ENCODE measurements at regions not wholly inside any gene's neighbourhood (a gene's known extent, or its start where the extent isn't known, plus 50 kb on each side); places are given as distances from the start of the nearest gene placed in this dataset.
A peak's percentile ranks its signal among the peaks of the same experiment; 100 is the strongest.

- DNase-seq (ENCODE audit: extremely low spot score in 2 of 2) = no peak
- Histone ChIP-seq H3K4me3 (no peak overlapping the region), H3K4me1 (peaks cover 6% of the 10 kb centered on the region), H3K9me3 (no peaks in the 10 kb centered on the region), H3K36me3 (no peaks in the 10 kb centered on the region), H3K27ac (no peak overlapping the region), H3K27me3 (no peaks in the 10 kb centered on the region)
- intact Hi-C loops (cut with DNase I) = no loop called here
- no peak for TF ChIP-seq POLR2AphosphoS5 (IDR thresholded peaks at IDR 0.05; ENCODE audit: insufficient read depth in 1 of 2, low read depth in 1 of 2)
- no peak for TF ChIP-seq POLR2A (IDR thresholded peaks at IDR 0.05)
- TF ChIP-seq, protein P1, sequence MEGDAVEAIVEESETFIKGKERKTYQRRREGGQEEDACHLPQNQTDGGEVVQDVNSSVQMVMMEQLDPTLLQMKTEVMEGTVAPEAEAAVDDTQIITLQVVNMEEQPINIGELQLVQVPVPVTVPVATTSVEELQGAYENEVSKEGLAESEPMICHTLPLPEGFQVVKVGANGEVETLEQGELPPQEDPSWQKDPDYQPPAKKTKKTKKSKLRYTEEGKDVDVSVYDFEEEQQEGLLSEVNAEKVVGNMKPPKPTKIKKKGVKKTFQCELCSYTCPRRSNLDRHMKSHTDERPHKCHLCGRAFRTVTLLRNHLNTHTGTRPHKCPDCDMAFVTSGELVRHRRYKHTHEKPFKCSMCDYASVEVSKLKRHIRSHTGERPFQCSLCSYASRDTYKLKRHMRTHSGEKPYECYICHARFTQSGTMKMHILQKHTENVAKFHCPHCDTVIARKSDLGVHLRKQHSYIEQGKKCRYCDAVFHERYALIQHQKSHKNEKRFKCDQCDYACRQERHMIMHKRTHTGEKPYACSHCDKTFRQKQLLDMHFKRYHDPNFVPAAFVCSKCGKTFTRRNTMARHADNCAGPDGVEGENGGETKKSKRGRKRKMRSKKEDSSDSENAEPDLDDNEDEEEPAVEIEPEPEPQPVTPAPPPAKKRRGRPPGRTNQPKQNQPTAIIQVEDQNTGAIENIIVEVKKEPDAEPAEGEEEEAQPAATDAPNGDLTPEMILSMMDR (IDR thresholded peaks at IDR 0.05) = no peak
Observed at GRCh38 chr21:28442624-28443023, 550.1 kb downstream of the LTN1 start.

GRCh38 chr21:28442085-28442484 lies 550.6 kb downstream of the LTN1 start:
- Histone ChIP-seq H3K9me3 (no peaks in the 10 kb centered on the region), H3K27me3 (no peaks in the 10 kb centered on the region), H3K27ac (no peak overlapping the region), H3K36me3 (no peaks in the 10 kb centered on the region), H3K4me3 (no peak overlapping the region), H3K4me1 (peaks cover 6% of the 10 kb centered on the region)
- DNase-seq (ENCODE audit: extremely low spot score in 2 of 2) = no peak
- TF ChIP-seq POLR2A (IDR thresholded peaks at IDR 0.05) = no peak
- TF ChIP-seq, protein P1 (IDR thresholded peaks at IDR 0.05) = no peak
- TF ChIP-seq POLR2AphosphoS5 (IDR thresholded peaks at IDR 0.05; ENCODE audit: insufficient read depth in 1 of 2, low read depth in 1 of 2) = no peak
- intact Hi-C loops (cut with DNase I) = no loop called here

- H3K36me3 ChIP-seq = no peaks in the 10 kb centered on the region
- H3K4me1 ChIP-seq = no peaks in the 10 kb centered on the region
- H3K27ac ChIP-seq = peak overlapping the region; percentile 53
- intact Hi-C loops (cut with DNase I) = loop anchor here (5.0 kb wide), 1 partner anchor 1472 kb away; the partner anchor contains the start of gene ADAMTS5
- H3K9me3 ChIP-seq = no peaks in the 10 kb centered on the region
- no peaks in the 10 kb centered on the region for H3K27me3 ChIP-seq
- no peak overlapping the region for H3K4me3 ChIP-seq
- DNase-seq (ENCODE audit: extremely low spot score in 2 of 2) = no peak
- TF ChIP-seq POLR2A (IDR thresholded peaks at IDR 0.05) = no peak
- peak in 1 of 2 donors; percentile 21 for TF ChIP-seq POLR2AphosphoS5 (IDR thresholded peaks at IDR 0.05; ENCODE audit: insufficient read depth in 1 of 2, low read depth in 1 of 2)
- TF ChIP-seq, protein P1 (IDR thresholded peaks at IDR 0.05) = no peak
Observed at GRCh38 chr21:28439788-28440187, 552.9 kb downstream of the LTN1 start.

DNA sequence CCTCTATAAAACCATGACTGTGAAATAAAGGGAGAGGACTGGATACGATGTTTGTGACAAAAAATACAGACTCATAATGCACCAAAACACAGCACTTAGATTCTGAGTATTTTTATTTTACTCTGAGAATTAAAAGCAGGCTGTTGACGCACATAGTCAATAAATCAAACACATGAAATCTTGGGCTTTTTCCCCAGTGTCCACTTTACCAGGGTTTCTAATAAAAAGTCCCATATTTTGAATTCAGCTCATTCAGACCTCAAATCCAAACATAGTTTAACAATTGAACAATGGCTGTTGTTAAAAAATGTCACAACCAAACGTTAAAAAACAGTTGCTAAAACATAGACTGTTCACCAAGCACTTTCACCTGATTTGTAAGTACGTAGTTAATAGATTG lies 553.4 kb downstream of the LTN1 start:
- H3K9me3 ChIP-seq = no peaks in the 10 kb centered on the region
- no peaks in the 10 kb centered on the region for H3K36me3 ChIP-seq
- intact Hi-C loops (cut with DNase I) = loop anchor here (5.0 kb wide), 1 partner anchor 1472 kb away; the partner anchor contains the start of gene ADAMTS5
- no peak for DNase-seq (ENCODE audit: extremely low spot score in 2 of 2)
- peak overlapping the region; percentile 53 for H3K27ac ChIP-seq
- no peaks in the 10 kb centered on the region for H3K4me1 ChIP-seq
- TF ChIP-seq, protein P1 (IDR thresholded peaks at IDR 0.05) = no peak
- TF ChIP-seq POLR2AphosphoS5 (IDR thresholded peaks at IDR 0.05; ENCODE audit: insufficient read depth in 1 of 2, low read depth in 1 of 2) = no peak
- TF ChIP-seq POLR2A (IDR thresholded peaks at IDR 0.05) = no peak
- no peak overlapping the region for H3K4me3 ChIP-seq
- no peaks in the 10 kb centered on the region for H3K27me3 ChIP-seq

DNA sequence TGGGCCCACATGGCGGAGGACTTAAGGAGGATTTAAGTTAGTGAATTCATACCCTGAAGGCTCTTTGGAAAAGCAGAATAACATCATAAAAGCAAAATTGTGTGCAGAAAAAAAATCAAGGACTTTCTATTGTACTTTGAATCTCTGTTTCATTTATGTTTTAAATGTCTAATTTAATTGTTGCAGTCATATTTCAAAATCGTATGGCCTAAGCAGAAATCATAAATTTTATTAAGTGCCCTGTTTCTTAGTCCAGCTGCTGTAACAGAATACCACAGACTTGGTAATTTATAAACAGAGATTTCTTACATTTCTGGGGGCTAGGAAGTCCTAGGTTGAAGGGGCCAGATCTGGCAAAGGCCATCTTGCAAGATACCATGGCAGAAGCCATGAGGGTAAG lies 555.6 kb downstream of the LTN1 start:
- intact Hi-C loops (cut with DNase I) = loop anchor here (5.0 kb wide), 1 partner anchor 1470 kb away; the partner anchor contains the start of gene ADAMTS5
- no peaks in the 10 kb centered on the region for H3K9me3 ChIP-seq
- TF ChIP-seq POLR2AphosphoS5 (IDR thresholded peaks at IDR 0.05; ENCODE audit: insufficient read depth in 1 of 2, low read depth in 1 of 2) (no peak), POLR2A (IDR thresholded peaks at IDR 0.05) (no peak)

More for the DNA sequence above, 555.6 kb downstream of the LTN1 start:
- Histone ChIP-seq H3K27ac (peak overlapping the region; percentile 53), H3K4me3 (no peak overlapping the region), H3K27me3 (no peaks in the 10 kb centered on the region), H3K36me3 (no peaks in the 10 kb centered on the region), H3K4me1 (no peaks in the 10 kb centered on the region)
- DNase-seq (ENCODE audit: extremely low spot score in 2 of 2) = no peak

All from vagina (tissue), 2 donors.